Subcutaneous abdominal adipose tissue (tissue), 5 donors: ENCODE measurements at regions not wholly inside any gene's neighbourhood (a gene's known extent, or its start where the extent isn't known, plus 50 kb on each side); places are given as distances from the start of the nearest gene placed in this dataset.

Experiments
- H3K27ac ChIP-seq: one replicate; pipeline ENCODE4 v1.7.0; 2013; ENCODE audit warnings: low read depth, mild to moderate bottlenecking, inconsistent platforms, low read length, moderate library complexity
- H3K27me3 ChIP-seq, 5 donors: one replicate each; pipeline ENCODE4 v1.7.0; 2013; ENCODE audit warnings: low read length in 5 of 5, inconsistent platforms in 1 of 5; ENCODE audit not compliant: control insufficient read depth in 5 of 5, insufficient read depth in 4 of 5
- H3K36me3 ChIP-seq, 5 donors: one replicate each; pipeline ENCODE4 v1.7.0; 2013; ENCODE audit warnings: low read length in 5 of 5; ENCODE audit not compliant: control insufficient read depth in 5 of 5, insufficient read depth in 5 of 5
- H3K4me1 ChIP-seq, 5 donors: one replicate each; pipeline ENCODE4 v1.7.0; 2013; ENCODE audit warnings: low read length in 5 of 5, mild to moderate bottlenecking in 3 of 5, moderate library complexity in 1 of 5; ENCODE audit not compliant: control insufficient read depth in 5 of 5, insufficient read depth in 5 of 5
- H3K4me3 ChIP-seq, 5 donors: one replicate each; pipeline ENCODE4 v1.7.0; 2013; ENCODE audit warnings: low read length in 5 of 5, low read depth in 1 of 5
- H3K9ac ChIP-seq, 5 donors: one replicate each; pipeline ENCODE4 v1.7.0; 2013; ENCODE audit warnings: low read length in 5 of 5, mild to moderate bottlenecking in 4 of 5, moderate library complexity in 3 of 5
- H3K9me3 ChIP-seq, 5 donors: one replicate each; pipeline ENCODE4 v1.7.0; 2013; ENCODE audit warnings: low read length in 5 of 5; ENCODE audit not compliant: control insufficient read depth in 5 of 5
- donor health status: healthy.
- donor health status: healthy.
- donor health status: healthy.
- donor health status: healthy.
- donor health status: healthy.

- H3K4me3 ChIP-seq, result no peak overlapping the region
Measured at GRCh38 chr6:21824431-21825177, 231.1 kb downstream of the SOX4 start.

GRCh38 chr6:21826023-21826422 lies 232.5 kb downstream of the SOX4 start:
- Histone ChIP-seq H3K36me3 (no peaks in the 10 kb centered on the region), H3K27me3 (no peaks in the 10 kb centered on the region), H3K4me3 (no peak overlapping the region), H3K4me1 (no peaks in the 10 kb centered on the region), H3K27ac (no peak overlapping the region), H3K9ac (no peak overlapping the region), H3K9me3 (no peaks in the 10 kb centered on the region)

More at GRCh38 chr6:21824431-21825177, 231.1 kb downstream of the SOX4 start:
- no peak overlapping the region for H3K9ac ChIP-seq
- H3K4me1 ChIP-seq, result no peaks in the 10 kb centered on the region
- no peaks in the 10 kb centered on the region for H3K36me3 ChIP-seq
- no peaks in the 10 kb centered on the region for H3K9me3 ChIP-seq
- H3K27ac ChIP-seq, result no peak overlapping the region
- H3K27me3 ChIP-seq, result no peaks in the 10 kb centered on the region

- H3K27me3 ChIP-seq, result no peaks in the 10 kb centered on the region
- H3K9ac ChIP-seq, result no peak overlapping the region
- H3K27ac ChIP-seq, result no peak overlapping the region
- no peak overlapping the region for H3K4me3 ChIP-seq
- H3K36me3 ChIP-seq, result no peaks in the 10 kb centered on the region
- H3K9me3 ChIP-seq, result no peaks in the 10 kb centered on the region
- H3K4me1 ChIP-seq, result no peaks in the 10 kb centered on the region
Measured at GRCh38 chr6:21826904-21827303, 233.4 kb downstream of the SOX4 start.

GRCh38 chr6:21827425-21828202 lies 234.1 kb downstream of the SOX4 start:
- no peak overlapping the region for H3K27ac ChIP-seq
- H3K27me3 ChIP-seq, result no peaks in the 10 kb centered on the region
- no peak overlapping the region for H3K9ac ChIP-seq
- H3K36me3 ChIP-seq, result no peaks in the 10 kb centered on the region
- H3K4me1 ChIP-seq, result no peaks in the 10 kb centered on the region
- no peak overlapping the region for H3K4me3 ChIP-seq
- no peaks in the 10 kb centered on the region for H3K9me3 ChIP-seq

- no peaks in the 10 kb centered on the region for H3K4me1 ChIP-seq
- H3K27ac ChIP-seq, result no peak overlapping the region
- no peaks in the 10 kb centered on the region for H3K36me3 ChIP-seq
- no peaks in the 10 kb centered on the region for H3K27me3 ChIP-seq
- no peaks in the 10 kb centered on the region for H3K9me3 ChIP-seq
- H3K9ac ChIP-seq, result no peak overlapping the region
- H3K4me3 ChIP-seq, result no peak overlapping the region
Measured at GRCh38 chr6:21828704-21829103, 235.2 kb downstream of the SOX4 start.

GRCh38 chr6:21829126-21829525 lies 235.6 kb downstream of the SOX4 start:
- H3K4me1 ChIP-seq, result no peaks in the 10 kb centered on the region
- no peak overlapping the region for H3K9ac ChIP-seq
- H3K36me3 ChIP-seq, result no peaks in the 10 kb centered on the region
- H3K27me3 ChIP-seq, result no peaks in the 10 kb centered on the region
- no peak overlapping the region for H3K4me3 ChIP-seq
- H3K27ac ChIP-seq, result no peak overlapping the region
- no peaks in the 10 kb centered on the region for H3K9me3 ChIP-seq

- H3K36me3 ChIP-seq, result no peaks in the 10 kb centered on the region
- H3K9ac ChIP-seq, result no peak overlapping the region
- H3K27ac ChIP-seq, result no peak overlapping the region
- no peaks in the 10 kb centered on the region for H3K27me3 ChIP-seq
- H3K9me3 ChIP-seq, result no peaks in the 10 kb centered on the region
- no peaks in the 10 kb centered on the region for H3K4me1 ChIP-seq
- no peak overlapping the region for H3K4me3 ChIP-seq
Measured at GRCh38 chr6:21831521-21832291, 238.2 kb downstream of the SOX4 start.

GRCh38 chr6:21836277-21836676 lies 242.7 kb downstream of the SOX4 start:
- no peak overlapping the region for H3K4me3 ChIP-seq
- no peaks in the 10 kb centered on the region for H3K9me3 ChIP-seq
- H3K27me3 ChIP-seq, result no peaks in the 10 kb centered on the region
- no peaks in the 10 kb centered on the region for H3K4me1 ChIP-seq
- H3K27ac ChIP-seq, result no peak overlapping the region
- H3K36me3 ChIP-seq, result no peaks in the 10 kb centered on the region
- H3K9ac ChIP-seq, result no peak overlapping the region

GRCh38 chr6:21836772-21837425 lies 243.3 kb downstream of the SOX4 start:
- Histone ChIP-seq H3K9ac (no peak overlapping the region), H3K27me3 (no peaks in the 10 kb centered on the region), H3K27ac (no peak overlapping the region), H3K9me3 (no peaks in the 10 kb centered on the region), H3K36me3 (no peaks in the 10 kb centered on the region), H3K4me1 (no peaks in the 10 kb centered on the region), H3K4me3 (no peak overlapping the region)
